OCI-LY7 (cell line): ENCODE measurements at regions not wholly inside any gene's neighbourhood (a gene's known extent, or its start where the extent isn't known, plus 50 kb on each side); places are given as distances from the start of the nearest gene placed in this dataset.

Experiments used
- EZH2phosphoT487 ChIP-seq: fragments of 200-600 bp; sonication (generic); IDR thresholded peaks from 2 replicates; pipeline ENCODE4 v1.6.1; 2018; ENCODE audit warnings: low read depth, borderline replicate concordance, mild to moderate bottlenecking, mixed run types, antibody characterized with exemption, low read length, moderate library complexity, mixed read lengths
- TF ChIP-seq, protein P1 (sequence below): fragments of 200-600 bp; sonication (generic); conservative IDR thresholded peaks from 2 replicates; pipeline ENCODE4 v1.5.1; 2014; ENCODE audit warnings: mild to moderate bottlenecking, antibody characterized with exemption, low read length, moderate library complexity, mixed read lengths

- TF ChIP-seq, protein P1, sequence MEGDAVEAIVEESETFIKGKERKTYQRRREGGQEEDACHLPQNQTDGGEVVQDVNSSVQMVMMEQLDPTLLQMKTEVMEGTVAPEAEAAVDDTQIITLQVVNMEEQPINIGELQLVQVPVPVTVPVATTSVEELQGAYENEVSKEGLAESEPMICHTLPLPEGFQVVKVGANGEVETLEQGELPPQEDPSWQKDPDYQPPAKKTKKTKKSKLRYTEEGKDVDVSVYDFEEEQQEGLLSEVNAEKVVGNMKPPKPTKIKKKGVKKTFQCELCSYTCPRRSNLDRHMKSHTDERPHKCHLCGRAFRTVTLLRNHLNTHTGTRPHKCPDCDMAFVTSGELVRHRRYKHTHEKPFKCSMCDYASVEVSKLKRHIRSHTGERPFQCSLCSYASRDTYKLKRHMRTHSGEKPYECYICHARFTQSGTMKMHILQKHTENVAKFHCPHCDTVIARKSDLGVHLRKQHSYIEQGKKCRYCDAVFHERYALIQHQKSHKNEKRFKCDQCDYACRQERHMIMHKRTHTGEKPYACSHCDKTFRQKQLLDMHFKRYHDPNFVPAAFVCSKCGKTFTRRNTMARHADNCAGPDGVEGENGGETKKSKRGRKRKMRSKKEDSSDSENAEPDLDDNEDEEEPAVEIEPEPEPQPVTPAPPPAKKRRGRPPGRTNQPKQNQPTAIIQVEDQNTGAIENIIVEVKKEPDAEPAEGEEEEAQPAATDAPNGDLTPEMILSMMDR: no peak
- TF ChIP-seq EZH2phosphoT487: no peak
Measured at GRCh38 chr4:138788857-138789256, 226.7 kb upstream of the NOCT start.
